Loucy (cell line): ENCODE measurements at regions not wholly inside any gene's neighbourhood (a gene's known extent, or its start where the extent isn't known, plus 50 kb on each side); places are given as distances from the start of the nearest gene placed in this dataset.

ENCODE experiments used
- EZH2phosphoT487 ChIP-seq: fragments of 200-600 bp; IDR thresholded peaks from 2 replicates; pipeline ENCODE4 v1.6.1; 2018; ENCODE audit warnings: antibody characterized with exemption, mild to moderate bottlenecking, moderate library complexity, borderline replicate concordance
- TF ChIP-seq, protein P1 (sequence below): fragments of 200-600 bp; sonication (generic); conservative IDR thresholded peaks from 2 replicates; pipeline ENCODE4 v1.5.1; 2014; ENCODE audit warnings: mild to moderate bottlenecking, antibody characterized with exemption, low read length

DNA sequence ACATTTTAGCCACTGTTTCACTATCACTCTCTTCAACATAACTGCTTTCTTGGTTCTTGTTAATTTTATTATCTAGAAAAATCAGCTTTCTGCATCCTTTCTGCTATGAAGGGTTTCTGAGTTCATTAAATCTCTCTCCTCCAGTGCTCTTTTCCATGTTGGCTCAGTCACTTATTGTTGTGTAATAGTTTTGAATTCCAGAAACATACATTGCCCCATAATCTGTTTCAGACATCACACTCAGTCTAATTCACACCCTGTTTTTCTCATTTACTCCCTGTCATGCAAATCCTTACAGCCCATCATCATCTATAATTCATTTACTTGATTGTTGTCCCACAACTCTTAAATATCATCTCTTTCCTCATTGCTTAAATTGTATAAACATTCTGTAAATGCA lies 176.1 kb upstream of the CDH12 start:
- TF ChIP-seq, protein P1, sequence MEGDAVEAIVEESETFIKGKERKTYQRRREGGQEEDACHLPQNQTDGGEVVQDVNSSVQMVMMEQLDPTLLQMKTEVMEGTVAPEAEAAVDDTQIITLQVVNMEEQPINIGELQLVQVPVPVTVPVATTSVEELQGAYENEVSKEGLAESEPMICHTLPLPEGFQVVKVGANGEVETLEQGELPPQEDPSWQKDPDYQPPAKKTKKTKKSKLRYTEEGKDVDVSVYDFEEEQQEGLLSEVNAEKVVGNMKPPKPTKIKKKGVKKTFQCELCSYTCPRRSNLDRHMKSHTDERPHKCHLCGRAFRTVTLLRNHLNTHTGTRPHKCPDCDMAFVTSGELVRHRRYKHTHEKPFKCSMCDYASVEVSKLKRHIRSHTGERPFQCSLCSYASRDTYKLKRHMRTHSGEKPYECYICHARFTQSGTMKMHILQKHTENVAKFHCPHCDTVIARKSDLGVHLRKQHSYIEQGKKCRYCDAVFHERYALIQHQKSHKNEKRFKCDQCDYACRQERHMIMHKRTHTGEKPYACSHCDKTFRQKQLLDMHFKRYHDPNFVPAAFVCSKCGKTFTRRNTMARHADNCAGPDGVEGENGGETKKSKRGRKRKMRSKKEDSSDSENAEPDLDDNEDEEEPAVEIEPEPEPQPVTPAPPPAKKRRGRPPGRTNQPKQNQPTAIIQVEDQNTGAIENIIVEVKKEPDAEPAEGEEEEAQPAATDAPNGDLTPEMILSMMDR: no peak
- no peak for TF ChIP-seq EZH2phosphoT487
